Stimulated activated CD4-positive, alpha-beta T cell treated with anti-CD3 and anti-CD28 coated beads, Interleukin-1b, Interleukin-23, amount 100 ng/mL, for 1 hour (primary cell): ENCODE measurements at regions not wholly inside any gene's neighbourhood (a gene's known extent, or its start where the extent isn't known, plus 50 kb on each side); places are given as distances from the start of the nearest gene placed in this dataset.

Experiments
- DNase-seq, 2 donors: peaks; one replicate each; pipeline ENCODE4 v3.0.0-alpha.2; 2020; ENCODE audit warnings: low read depth in 2 of 2

DNA sequence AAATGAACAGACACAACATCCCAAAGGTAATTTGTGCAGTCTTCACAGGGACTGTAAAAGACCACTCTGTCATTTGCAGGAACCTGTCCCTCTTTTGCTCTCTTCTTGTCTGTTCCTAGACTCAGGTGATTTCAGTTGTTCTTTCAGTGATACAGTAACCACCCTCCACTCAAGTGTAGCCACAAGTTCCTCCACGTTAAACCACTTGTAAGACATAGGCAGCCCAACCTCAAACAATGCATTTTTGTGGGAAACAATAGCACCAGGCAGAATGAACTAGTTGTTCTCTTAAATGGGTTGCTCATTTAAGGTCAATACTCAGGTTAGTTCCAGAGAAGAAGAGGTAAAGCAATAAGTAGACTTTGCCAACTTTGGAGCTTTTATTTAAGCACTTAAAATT lies 359.4 kb downstream of the MZT1 start:
- DNase-seq: no peak

DNA sequence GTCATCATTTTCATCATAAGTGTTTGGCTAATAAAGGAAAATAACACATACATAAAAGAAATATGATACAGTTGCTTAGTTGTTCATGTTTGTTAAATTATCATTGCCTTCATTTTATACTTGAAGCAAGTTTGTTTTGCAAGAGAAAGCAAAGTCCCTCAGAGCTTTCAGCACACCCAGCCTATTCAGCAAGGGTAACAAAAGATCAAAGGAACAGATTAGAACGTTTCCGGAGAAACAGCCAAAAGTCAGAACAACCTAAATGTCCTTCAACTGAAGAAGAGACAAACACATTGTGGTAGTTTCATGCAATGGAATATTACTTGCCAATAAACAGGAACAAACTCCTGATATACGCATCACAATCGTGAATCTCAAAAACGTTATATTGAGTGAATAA lies 380.7 kb downstream of the MZT1 start:
- DNase-seq: no peak

DNA sequence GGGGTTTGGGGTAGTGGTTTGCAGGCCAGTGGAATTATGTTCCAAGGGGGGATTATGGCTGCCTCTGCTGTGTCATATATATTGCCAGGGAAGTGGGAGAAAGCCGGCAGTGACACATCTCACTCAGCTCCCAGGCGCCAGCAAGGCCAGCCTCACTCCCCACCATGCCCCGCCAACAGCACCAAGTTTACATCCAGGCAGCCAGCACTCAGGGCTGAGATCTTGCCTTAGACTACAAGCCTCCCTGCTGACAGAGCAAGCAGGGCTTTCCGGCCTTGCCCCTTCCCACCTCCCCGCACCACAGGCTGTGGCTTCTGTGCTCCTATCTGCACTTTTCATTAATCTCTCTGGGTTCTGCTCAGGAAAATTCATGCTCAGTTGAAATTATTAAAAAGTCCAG lies 385.1 kb downstream of the MZT1 start:
- DNase-seq: no peak

DNA sequence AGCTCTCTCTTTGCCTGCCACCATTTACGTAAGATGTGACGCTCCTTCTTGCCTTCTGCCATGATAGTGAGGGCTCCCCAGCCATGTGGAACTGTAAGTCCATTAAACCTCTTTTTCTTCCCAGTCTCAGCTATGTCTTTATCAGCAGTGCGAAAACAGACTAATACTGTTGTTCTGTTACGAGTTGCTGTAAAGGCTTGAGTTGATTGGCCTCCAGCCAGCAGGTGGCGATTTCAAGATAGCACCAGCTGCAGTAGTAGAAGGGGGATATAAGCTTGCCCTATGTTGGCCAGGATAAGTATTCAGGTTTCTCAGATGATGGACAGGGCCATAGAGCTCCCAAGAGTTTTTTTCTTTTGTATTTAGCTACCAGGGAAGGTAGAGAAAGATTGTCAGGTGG lies 385.5 kb downstream of the MZT1 start:
- DNase-seq: no peak

DNA sequence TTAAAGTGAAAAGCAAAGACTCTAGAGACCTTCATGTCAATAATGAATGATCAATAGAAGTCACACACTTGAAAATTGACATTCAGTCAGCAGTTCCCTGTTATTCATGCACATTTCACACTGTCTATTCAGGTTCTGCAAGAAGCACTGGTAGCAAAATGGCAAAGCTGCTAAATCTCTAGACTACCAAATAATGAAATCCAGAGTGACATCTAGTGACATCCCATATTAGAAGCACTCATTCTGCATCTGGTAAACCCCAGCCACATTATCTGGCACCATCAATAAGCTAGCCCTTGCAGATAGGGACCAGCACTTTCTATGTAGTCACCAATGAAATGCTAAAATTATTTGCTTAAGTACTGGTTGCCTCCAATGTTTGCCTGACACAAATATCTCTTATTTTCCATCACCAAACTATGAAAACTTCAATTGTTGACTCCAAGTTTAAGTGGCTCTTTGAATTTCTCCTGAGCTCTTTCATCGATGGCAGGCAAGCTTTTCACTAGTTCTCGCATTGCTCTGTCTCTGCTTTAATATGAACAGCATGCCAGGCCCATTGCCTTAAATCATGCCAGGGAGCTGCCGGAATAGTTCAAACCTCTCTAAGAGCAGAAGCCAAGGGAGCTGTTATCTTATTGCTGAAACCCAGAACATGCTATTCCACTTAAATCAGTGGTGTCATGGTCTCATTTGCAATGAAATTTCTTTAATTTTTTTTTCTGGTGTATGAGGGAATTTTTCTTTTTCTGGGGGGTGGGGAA lies 409.9 kb downstream of the MZT1 start:
- DNase-seq: no peak

DNA sequence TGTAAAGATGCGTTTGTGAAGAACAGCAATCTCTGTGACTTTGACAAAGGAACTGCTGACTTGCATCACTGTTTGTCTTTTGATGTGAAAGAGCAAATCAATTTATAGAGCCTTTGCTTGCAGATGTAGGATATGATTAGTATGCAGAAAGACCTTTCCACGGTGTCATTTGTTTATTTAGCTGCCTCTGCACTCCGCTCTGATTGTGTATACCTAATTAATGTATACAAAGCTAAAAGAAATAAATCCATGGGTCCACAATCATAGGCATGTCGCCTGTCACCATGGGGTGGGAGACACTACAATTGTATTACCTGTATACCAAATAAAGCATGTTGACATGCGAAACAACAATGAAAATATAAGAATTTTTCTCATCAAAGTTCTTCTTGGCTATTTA lies 410.7 kb downstream of the MZT1 start:
- no peak for DNase-seq

DNA sequence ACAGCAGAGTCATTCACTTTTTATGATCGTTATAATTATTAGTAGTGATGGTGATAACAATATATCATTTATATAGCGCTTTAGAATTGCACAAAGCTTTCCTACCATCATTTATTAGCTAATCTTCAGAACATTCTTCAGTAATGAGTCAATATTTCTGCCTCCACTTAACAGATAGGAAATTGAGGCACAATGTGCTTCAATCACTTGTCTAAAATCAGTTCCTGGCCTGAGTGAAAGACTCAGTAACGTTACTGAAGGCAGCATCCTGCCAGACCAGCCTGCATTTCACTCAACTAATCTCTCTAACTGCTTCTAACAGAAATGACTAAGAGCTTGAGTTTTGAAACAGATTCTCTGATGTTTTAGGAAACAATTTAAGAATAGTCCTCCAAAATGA lies 412.1 kb downstream of the MZT1 start:
- DNase-seq: no peak

DNA sequence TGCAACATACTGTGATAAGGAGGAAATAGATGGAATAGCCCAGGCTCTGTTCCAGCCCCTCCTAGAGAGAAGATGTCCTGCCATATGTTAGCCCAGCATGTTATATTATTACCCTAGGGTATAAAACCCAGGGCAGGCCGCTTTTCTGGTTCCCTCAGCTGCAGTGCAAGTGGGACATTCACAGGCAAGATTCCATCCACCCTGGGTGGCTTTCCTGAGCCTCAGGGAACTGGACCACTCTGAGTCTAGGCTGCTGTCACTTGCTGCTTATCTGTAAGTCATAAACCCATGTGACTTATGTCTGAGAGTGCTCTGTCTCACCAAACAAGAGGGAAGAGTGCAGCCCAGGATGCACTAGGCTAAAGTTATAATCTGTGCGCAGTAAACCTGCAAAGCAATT lies 413.2 kb downstream of the MZT1 start:
- DNase-seq: no peak

DNA sequence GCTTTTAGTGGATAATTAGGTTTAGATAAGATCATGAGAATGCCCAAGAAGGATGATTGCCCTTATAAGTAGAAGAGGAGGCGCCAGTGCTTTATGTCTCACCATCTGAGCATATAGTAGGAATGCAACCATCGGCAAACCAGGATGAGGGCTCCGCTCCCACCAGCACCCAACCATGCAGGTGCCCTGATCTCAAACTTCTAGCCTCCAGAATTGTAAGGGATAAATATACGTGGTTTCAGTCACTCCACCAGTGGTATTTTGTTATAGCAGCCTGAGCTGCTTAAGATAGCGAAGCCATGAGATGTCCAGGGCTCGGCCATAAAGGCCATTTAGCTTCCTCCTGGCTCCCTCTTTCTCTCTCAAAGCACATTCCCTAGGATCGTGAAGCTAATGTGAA lies 413.9 kb downstream of the MZT1 start:
- DNase-seq: no peak

DNA sequence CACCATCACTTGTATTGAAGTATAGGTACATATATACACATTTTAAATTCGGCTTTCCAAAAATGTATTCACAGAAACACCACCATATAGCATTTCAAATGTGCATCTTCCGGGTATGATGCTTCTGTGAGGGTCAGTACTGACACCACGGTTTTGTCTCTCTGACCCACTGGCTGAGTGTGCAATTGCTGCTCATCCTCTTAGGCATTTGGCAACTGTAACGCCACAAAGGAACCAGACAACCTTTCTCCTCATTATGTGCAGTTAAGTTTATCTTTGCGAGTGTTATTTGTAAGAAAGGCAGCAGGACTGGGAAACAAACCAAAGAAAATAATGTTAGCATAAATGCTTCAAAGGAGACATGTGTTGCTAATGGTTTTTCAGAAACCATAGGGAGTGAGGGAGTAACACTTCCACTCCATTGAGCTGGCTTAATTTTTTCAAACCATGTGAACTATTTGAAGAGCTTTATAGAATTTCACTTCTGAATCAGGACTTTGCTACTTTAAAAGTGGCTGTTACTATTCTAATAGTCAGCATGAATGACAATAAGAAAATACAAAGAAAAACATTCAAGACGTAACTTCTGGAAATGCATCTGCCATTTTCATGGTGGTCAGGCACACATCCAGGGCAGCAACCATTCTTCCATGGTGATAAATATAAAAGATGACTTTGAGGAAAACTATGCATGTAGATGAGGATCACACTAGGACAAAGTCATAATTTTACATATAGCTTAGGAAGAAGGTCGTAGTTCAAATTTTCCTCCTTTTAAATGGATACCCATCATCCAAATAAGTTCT lies 423.3 kb downstream of the MZT1 start:
- DNase-seq: no peak

DNA sequence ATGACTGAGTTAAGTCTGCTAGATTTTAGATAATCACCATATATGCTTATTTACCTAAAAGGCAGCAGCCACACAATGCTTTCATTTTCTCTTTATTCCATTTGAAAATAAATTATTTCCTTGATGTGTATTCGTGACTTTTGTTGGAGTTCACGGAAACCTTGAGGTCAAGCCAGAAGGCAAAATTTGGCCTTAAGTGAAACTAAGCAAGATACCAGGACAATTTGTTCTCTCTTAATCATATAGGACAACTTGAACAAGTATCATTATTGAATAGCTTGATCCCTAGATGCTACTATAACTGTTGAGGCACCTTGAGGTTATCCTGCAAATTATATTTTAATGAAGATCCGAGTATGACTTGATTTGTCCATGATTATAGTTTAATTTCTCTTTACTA lies 429.2 kb upstream of the DACH1 start:
- DNase-seq: no peak

DNA sequence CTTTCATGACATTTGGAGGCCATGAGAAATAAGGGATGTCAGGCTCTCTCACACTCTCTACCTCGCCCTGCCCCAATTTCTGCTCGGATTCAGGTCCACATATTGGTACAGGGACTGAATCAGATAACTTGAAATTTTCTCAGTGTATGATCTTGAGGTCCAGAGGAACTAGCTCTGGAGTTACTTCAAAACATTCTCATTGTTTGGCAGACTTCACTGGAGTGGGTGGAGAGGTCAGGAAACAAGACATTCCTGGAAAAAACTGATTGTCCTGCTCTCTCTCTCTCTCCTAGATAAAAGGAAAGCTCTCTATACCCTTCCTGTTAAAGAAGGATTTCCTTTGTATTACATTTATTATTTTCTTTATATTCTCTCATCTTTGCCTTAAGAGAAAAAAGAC lies 428.1 kb upstream of the DACH1 start:
- DNase-seq: no peak

DNA sequence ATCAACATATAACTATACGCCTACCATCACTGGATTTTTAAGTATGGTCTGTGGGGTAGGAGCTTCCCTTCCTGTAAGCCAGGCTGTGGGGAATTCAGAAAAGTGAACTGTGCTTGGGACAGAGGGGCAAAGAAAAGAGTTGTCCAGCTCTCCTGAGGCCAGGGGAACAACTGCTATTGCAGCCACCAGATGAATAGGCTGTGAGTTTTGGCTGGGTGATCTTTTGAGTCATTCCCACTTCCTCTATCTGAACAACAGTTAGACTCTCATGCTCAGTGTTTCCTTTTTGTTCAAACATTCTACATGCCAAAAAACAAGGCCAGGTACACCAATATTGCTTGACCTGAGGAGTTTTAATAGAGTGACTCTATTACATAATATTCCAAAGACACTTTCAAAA lies 426.2 kb upstream of the DACH1 start:
- DNase-seq: no peak

DNA sequence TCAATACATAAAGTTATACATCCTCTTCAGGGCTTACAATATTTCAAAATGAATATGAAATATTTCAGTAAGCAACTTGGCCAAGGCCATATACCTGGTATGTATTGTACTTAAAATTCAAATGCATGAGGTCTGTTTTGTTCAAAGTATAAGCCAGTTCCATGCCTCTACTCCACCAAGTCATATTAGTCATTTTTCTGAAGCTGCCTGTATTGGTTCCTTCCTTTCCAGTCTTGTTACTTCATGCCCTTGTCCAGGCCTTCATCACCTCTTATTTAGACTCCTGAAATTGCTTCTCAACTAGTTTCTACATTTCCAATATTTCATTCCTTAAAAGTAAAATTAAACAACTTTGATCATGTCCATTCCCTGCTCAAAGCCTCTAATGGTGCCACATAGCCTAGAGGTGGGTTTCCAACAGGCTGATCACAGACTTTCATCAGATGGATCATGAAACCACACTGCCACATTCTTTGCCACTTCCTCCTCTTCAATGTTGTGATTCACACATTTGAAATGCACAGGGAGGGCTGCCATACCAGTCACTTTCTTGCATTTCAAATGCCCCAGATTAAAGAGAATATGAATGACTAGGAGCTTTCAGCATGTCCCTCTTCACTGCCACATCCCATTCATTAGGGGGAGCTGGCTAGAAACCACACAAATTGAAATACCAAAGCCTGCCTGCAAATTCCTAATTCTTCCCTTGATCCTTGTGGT lies 424.1 kb upstream of the DACH1 start:
- DNase-seq: no peak

DNA sequence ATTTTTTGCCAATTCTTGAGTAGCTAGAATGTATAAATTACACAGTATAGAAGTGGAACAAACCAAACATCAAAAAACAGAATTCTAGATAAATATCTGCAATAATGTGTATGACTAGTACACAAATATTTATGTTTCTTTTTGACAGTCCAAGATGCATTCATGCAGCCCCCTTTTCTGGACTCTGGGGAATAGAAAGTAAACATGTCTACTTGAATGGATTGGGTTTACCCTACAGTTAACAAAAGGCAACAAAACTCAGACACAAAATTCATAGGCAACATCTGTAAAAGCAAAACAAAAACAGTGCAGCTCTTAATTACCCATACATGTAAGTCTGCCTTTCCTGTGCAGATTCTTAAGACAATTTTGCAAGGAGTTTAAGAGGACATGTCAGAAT lies 419.4 kb upstream of the DACH1 start:
- DNase-seq: no peak

DNA sequence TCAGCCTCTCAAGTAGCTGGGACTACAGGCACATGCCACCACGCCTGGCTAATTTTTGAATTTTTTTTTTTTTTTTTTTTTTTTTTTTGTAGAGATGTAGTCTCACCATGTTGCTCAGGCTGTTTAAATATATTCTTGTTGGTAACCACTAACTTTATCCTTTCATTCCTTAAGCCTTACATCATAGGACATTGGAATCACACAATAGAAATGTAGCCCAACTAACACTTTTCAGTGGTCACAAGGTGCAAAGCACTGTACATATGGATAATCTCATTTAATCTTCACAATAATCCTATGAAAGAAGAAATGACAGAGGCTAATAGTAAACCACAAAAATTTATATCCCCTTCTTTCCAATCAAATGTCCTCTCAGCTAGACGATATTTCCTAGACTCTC lies 417.8 kb upstream of the DACH1 start:
- no peak for DNase-seq

DNA sequence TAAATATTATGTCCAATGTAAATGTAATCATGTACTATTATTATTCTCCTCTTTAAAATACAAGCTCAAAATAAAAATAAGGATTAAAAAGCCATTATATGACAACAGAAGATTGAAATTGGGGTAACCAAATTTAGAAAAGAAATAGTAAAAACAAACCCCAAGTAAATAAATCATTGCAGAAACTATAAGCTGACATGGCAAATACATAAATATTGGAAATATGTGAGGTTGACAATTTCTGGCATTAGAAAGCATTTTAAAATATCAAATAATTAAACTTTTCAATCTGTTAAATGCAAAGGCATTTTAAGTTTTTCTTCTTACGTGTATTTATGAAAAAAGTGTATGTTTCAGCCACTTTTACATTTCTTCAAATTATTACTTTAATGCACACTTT lies 394.7 kb upstream of the DACH1 start:
- no peak for DNase-seq

DNA sequence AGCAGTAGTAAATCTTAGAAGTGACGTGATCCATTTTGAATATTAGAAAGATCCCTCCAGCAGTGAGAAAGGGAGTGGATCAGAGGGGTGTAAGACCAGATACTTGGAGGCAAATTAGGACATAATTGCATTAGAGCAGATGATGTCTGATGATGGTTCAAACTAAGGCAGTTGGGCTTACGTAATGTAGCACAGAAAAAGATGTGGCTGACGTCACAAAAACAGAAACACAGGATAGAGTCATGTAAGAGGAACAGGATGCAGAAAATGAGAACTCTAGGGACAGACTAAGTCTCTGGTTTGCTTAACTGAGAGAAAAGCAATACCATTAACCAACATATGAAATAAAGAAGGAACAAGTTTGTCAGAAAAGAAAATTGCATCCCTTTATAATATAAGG lies 392.5 kb upstream of the DACH1 start:
- DNase-seq: no peak

DNA sequence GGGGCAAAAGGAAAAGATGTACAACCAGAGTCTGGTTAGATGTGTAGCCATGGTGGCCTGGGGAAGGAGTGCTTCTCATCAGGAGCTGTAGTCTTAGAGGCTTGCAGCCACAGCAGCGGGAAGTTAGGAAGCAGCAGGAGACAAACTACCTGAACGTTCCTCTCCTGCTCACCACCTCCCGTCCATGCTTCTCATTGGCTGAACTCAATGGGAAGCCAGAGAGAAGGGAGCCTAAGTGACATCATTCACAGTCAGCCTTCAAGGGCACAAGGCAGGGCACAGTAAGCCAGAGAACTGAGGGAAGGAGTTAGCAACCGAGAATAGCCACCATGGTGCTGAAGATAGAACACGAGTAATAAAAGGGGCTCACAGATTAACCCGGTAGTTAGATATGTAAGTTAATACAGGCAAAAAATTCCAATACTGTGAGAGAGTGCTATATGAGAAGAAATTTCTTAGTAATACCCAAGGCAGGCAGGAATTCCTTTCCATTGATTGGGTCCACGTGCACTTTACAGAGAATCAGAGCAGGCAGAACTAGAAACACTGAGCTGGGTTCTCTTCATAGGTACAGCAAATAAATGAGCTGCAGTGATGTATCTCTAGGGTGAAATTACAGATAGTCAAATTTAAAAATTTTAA lies 391.5 kb upstream of the DACH1 start:
- no peak for DNase-seq

DNA sequence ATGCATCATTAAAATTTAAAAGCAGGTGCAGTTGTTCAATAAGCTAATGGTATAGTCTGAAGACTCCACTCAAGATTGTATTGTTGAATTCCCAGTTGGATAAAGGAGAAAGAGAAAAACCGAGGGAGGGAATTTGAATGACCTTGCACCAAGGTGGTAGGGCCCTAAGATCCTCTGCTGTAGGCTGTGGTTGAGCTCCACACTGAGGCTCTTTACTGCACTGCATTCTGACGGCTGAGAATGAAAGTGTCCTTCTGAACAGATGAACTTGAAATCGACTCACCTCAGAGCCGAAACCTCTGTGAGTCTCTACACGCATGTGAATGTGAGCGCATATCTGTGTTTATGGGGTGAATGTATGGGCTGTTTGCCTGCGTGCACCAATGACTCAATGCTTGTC lies 388.9 kb upstream of the DACH1 start:
- no peak for DNase-seq

DNA sequence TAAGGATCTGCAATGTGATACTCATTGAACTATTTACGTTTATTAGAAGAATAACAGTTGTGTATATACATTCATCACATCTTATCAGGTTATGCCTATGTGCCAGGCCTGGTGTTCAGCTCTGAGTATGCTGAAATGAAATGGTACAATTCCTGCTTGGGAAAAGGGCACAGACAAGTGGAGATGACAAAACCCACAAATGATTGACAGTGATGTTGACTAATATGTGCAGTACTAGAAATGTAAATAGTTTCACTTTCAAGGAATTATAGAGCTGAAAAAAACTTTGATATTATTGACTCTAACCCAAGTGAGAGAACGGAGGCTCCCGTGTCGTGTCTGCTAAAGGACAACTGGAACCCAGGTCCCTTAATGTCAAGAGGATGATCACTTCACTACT lies 386.8 kb upstream of the DACH1 start:
- DNase-seq: no peak

DNA sequence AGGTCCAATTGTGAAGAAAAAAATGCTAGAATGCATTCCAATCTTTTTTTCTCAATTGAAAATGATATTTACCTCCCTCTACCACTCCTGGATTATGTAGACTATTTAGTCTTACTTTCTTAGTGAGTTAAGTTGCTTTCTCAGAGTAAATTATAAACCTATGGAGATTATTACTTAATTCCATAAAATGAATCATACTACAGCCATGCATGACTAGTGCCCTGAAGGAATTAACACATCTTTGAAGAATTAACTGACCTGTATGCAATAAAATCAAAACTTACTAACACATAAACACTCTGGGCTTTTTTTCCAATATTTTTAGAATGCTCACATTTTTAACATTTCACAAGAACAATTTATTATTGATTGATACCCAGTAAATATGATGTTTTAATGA lies 379.4 kb upstream of the DACH1 start:
- DNase-seq: no peak
